Activated CD8-positive, alpha-beta memory T cell treated with anti-CD3 and anti-CD28 coated beads for 24 hours (primary cell): ENCODE measurements at regions not wholly inside any gene's neighbourhood (a gene's known extent, or its start where the extent isn't known, plus 50 kb on each side); places are given as distances from the start of the nearest gene placed in this dataset.

Experiments
- DNase-seq: peaks from one replicate; pipeline ENCODE4 v3.0.0-alpha.2; 2020

- DNase-seq: no peak
These were observed 76.6 kb downstream of the EMP1 start for GRCh38 chr12:13273097-13273496.

DNA sequence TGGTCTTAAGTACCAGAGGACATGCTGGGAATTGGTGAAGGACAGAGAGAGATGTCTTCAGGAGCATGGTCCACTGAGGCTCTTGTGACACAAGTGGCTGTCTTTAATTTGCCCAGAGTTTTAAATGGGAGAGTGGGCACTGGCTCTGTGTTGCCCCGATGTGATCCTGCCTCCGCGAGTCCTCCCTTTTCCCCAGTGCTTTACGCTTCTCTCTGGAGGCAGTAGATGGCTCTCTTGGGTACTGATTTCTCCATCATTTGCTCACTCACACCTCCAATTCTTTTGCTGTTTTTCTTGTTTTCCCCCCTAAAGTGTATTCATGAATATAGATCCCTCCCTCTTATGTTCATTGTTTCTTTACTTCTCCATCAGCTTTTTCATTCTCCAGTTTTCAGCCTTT, 74.3 kb downstream of the EMP1 start:
- DNase-seq: no peak
